GM12878 (cell line): ENCODE measurements at regions not wholly inside any gene's neighbourhood (a gene's known extent, or its start where the extent isn't known, plus 50 kb on each side); places are given as distances from the start of the nearest gene placed in this dataset.

Experiments used
- ATAC-seq: fragments of 200-7000 bp; cut with Tn5 transposase; 3 replicates; pipeline ENCODE4 v1.9.1; 2020; ENCODE audit warnings: mild to moderate bottlenecking, moderate library complexity
- BruUV-seq: library from RNA; stranded (reverse); fragments of 400-500 nt; replicated peaks from 2 replicates; lab custom pipeline; 2021; lab: Mats Ljungman, UMichigan
- CTCF ChIA-PET: fragments of 300-600 bp; sonication (Branson Sonifier 250); formaldehyde crosslinking; extraction: SDS; loops from one replicate; lab custom pipeline; 2021; ENCODE audit warnings: inconsistent platforms; lab: Yijun Ruan, JAX
- POLR2A ChIA-PET: fragments of 350-600 bp; formaldehyde crosslinking; extraction: SDS; loops from one replicate; lab custom pipeline; 2021; ENCODE audit warnings: inconsistent platforms; lab: Charles Lee
- RAD21 ChIA-PET: fragments of 300-600 bp; sonication (Branson Sonifier 250); formaldehyde crosslinking; loops from one replicate; lab custom pipeline; 2023; ENCODE audit warnings: antibody characterized with exemption; ENCODE audit not compliant: unreplicated experiment; lab: Charles Lee
- SMC1A ChIA-PET: fragments of 300-600 bp; sonication (Branson Sonifier 250); formaldehyde crosslinking; loops from one replicate; lab custom pipeline; 2023; ENCODE audit not compliant: unreplicated experiment, uncharacterized antibody; lab: Charles Lee
- DNase-seq: peaks from one replicate; pipeline ENCODE4 v3.0.0-alpha.2; 2011; ENCODE audit warnings: low read depth, low spot score
- FAIRE-seq: peaks from 3 replicates; lab custom pipeline; 2011; peaks lifted over from hg19 to GRCh38; lab: Jason Lieb, UNC
- H2AFZ ChIP-seq: 2 replicates; pipeline ENCODE4 v1.6.0; 2011; ENCODE audit warnings: low read depth, low read length, control low read depth; ENCODE audit not compliant: control insufficient read depth
- H3K27ac ChIP-seq: 2 replicates; pipeline ENCODE4 v1.5.1; 2011; ENCODE audit warnings: control low read depth; ENCODE audit not compliant: control insufficient read depth, insufficient read depth
- H3K27me3 ChIP-seq, 2 experiments: replicated peaks in 1 of 2; 2 replicates each; pipeline versions ENCODE4 v1.6.0 to v1.6.1; 2011; ENCODE audit warnings: low read length in 1 of 2; ENCODE audit not compliant: control insufficient read depth in 2 of 2, insufficient read depth in 2 of 2
- H3K36me3 ChIP-seq, 2 experiments: 2 replicates each; pipeline ENCODE4 v1.5.1; 2011; ENCODE audit warnings: low read length in 1 of 2; ENCODE audit not compliant: control insufficient read depth in 2 of 2, insufficient read depth in 2 of 2
- H3K4me1 ChIP-seq: 2 replicates; pipeline ENCODE4 v1.6.1; 2011; ENCODE audit warnings: mild to moderate bottlenecking, low read length, moderate library complexity, mixed read lengths; ENCODE audit not compliant: control insufficient read depth, insufficient read depth
- H3K4me2 ChIP-seq: 2 replicates; pipeline ENCODE4 v1.6.0; 2011; ENCODE audit warnings: control low read depth; ENCODE audit not compliant: control insufficient read depth, insufficient read depth
- H3K4me3 ChIP-seq: fragments of 200-600 bp; sonication (generic); 2 replicates; pipeline ENCODE4 v1.5.1; 2016
- H3K79me2 ChIP-seq: 2 replicates; pipeline ENCODE4 v1.6.0; 2011; ENCODE audit warnings: low read length; ENCODE audit not compliant: control insufficient read depth, insufficient read depth
- H3K9ac ChIP-seq: 2 replicates; pipeline ENCODE4 v1.8.0; 2011; ENCODE audit warnings: low read length, control low read depth, mixed read lengths; ENCODE audit not compliant: control insufficient read depth, insufficient read depth
- H3K9me3 ChIP-seq: replicated peaks from 3 replicates; pipeline ENCODE4 v1.5.1; 2011; ENCODE audit warnings: mild to moderate bottlenecking, low read length; ENCODE audit not compliant: control insufficient read depth, insufficient read depth
- H4K20me1 ChIP-seq: 2 replicates; pipeline ENCODE4 v1.6.0; 2011; ENCODE audit not compliant: control insufficient read depth, insufficient read depth
- CHD2 ChIP-seq: IDR thresholded peaks from 2 replicates; pipeline ENCODE4 v1.6.1; 2011; ENCODE audit warnings: low read depth, low read length, improper control_type of control experiment, borderline replicate concordance
- GABPA ChIP-seq: IDR thresholded peaks from 2 replicates; pipeline ENCODE4 v1.6.1; 2014; ENCODE audit warnings: antibody characterized with exemption, low read depth, mild to moderate bottlenecking, inconsistent platforms
- MEF2A ChIP-seq: IDR thresholded peaks from 2 replicates; pipeline ENCODE4 v1.6.1; 2011; ENCODE audit warnings: low read depth, mild to moderate bottlenecking, low read length, moderate library complexity; ENCODE audit not compliant: insufficient read depth
- PAX8 ChIP-seq: fragments of 450-650 bp; IDR thresholded peaks from 2 replicates; pipeline ENCODE4 v1.6.1; 2017; ENCODE audit warnings: mild to moderate bottlenecking, moderate library complexity
- POLR2A ChIP-seq: IDR thresholded peaks from 2 replicates; pipeline ENCODE4 v1.6.1; 2011; ENCODE audit warnings: low read depth, mild to moderate bottlenecking, low read length
- ZNF24 ChIP-seq: fragments of 450-650 bp; IDR thresholded peaks from 2 replicates; pipeline ENCODE4 v1.6.1; 2017; ENCODE audit warnings: antibody characterized with exemption, mild to moderate bottlenecking
- WGBS: methylation state at CpG from one replicate; pipeline ENCODE4 v1.1.6; 2016; ENCODE audit warnings: low lambda C conversion rate; ENCODE audit not compliant: insufficient replicate concordance, insufficient coverage; ENCODE audit errors: missing lambda C conversion rate; 5-methylcytosine and 5-hydroxymethylcytosine counted together
- in situ Hi-C: fragments of 300-500 bp; cut with MboI; formaldehyde crosslinking; loops from 9 replicates; pipeline ENCODE4 v1.14.3; 2018; ENCODE audit warnings: mixed read lengths
- intact Hi-C: fragments of 100-400 bp; cut with micrococcal nuclease; formaldehyde crosslinking; loops from one replicate; pipeline ENCODE4 v1.14.2; 2022; ENCODE audit not compliant: unreplicated experiment
- TF ChIP-seq, protein P1 (sequence below): IDR thresholded peaks from 2 replicates; pipeline ENCODE4 v1.6.1; 2011; ENCODE audit warnings: borderline replicate concordance, low read depth, mild to moderate bottlenecking, moderate library complexity, low read length; ENCODE audit not compliant: insufficient read depth, poor library complexity, severe bottlenecking

DNA sequence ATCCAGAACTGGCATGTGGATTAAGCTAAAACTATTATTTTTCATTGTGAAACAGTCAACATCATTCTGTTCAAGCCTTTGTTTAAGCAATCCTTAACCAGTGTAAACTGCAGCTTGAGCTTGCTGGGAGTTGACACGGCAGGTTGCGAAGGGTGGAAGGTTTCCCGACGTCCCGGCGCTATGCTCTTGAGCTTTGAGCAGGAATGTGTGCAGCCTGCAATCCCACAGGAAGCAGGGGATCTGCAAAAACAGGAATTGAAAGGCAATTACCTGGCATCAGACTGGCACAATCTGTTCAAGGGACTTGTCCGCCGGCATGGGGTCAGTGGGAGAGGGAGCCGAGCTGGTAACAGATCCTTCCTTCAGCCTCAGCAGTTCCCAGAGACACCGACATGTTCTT is 586.7 kb upstream of the SGCG start (continued):
- TF ChIP-seq GABPA (no peak), POLR2A (no peak), PAX8 (no peak)
- TF ChIP-seq, protein P1, sequence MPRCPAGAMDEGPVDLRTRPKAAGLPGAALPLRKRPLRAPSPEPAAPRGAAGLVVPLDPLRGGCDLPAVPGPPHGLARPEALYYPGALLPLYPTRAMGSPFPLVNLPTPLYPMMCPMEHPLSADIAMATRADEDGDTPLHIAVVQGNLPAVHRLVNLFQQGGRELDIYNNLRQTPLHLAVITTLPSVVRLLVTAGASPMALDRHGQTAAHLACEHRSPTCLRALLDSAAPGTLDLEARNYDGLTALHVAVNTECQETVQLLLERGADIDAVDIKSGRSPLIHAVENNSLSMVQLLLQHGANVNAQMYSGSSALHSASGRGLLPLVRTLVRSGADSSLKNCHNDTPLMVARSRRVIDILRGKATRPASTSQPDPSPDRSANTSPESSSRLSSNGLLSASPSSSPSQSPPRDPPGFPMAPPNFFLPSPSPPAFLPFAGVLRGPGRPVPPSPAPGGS, result no peak

DNA sequence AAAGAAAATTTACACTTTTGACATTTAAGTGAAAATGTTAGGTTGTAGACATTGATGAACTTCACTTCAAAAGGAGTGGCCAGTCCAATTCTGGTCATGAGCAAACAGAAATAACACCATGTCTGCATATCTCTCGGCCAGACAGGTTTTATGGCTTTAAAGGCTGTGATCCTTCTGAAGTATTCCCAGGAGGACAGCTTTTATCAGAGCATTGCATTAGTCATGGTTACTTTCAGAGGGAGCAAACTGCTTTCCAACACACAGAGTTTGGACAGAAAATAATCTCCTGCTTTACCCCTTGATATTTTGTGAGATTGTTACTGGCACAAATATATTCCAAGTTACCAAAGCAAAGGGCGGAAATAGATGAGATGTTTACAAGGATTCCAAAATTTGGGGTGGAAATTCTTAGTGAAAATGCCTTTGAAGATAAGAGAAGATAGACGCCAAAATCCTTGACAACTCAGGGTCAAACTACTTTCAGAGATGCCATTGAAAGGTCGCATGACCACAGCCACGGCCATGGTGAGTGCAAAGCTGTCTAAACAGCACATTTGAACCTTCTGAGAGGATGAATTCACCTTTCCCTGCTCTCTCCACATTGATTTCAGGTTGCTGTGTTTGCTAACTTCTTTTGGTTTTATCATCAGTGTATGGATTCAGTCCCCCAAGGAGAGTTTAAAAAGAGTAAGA is 584.5 kb upstream of the SGCG start:
- POLR2A ChIA-PET, result no interaction called here
- DNase-seq, result no peak
- H3K79me2 ChIP-seq, result no peaks in the 10 kb centered on the region
- no peaks in the 10 kb centered on the region for H3K27me3 ChIP-seq
- CTCF ChIA-PET, result no interaction called here
- no peaks in the 10 kb centered on the region for H3K4me1 ChIP-seq
- no peak overlapping the region for H3K4me3 ChIP-seq
- RAD21 ChIA-PET, result no interaction called here
- FAIRE-seq, result no peak
- no TSS peak for BruUV-seq
- no peaks in the 10 kb centered on the region for H3K36me3 ChIP-seq
- in situ Hi-C loops (no loop called here), intact Hi-C loops (no loop called here)
- no peaks in the 10 kb centered on the region for H4K20me1 ChIP-seq
- H3K9ac ChIP-seq, result no peak overlapping the region
- TF ChIP-seq CHD2 (no peak), MEF2A (no peak), ZNF24 (no peak)
- H2AFZ ChIP-seq, result no peak overlapping the region
- no peak for ATAC-seq
- no peak overlapping the region for H3K4me2 ChIP-seq
- H3K9me3 ChIP-seq, result no peaks in the 10 kb centered on the region; the same call in 2 of the 3 replicates
- 20% methylated on average over 5 of the region's 5 CpGs for WGBS
- no peak overlapping the region for H3K27ac ChIP-seq
- SMC1A ChIA-PET, result no interaction called here
